ENCODE measurements at regions not wholly inside any gene's neighbourhood (a gene's known extent, or its start where the extent isn't known, plus 50 kb on each side); places are given as distances from the start of the nearest gene placed in this dataset.

DNA sequence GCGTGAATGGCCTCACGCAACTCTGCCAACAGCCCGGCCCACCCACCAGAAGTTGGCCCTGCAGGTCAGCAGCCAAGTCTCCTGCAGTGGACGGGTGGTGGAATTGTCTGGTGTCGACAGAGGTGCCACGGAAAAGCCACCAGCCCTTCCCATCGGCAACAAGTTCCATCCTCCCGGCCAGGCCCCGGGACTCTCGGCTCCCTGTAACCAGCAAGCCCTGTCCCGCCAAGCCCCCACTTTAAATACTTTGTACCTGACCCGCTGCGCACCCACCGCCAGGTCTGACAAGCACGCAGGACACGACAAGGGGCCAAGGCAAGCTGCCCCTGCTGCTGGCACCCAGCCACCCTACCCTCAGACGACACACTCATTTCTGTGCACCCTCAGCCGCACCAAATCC, 100.8 kb downstream of the RBFOX3 start:
- TF ChIP-seq EP300 (IDR thresholded peaks at IDR 0.05; ENCODE audit: borderline replicate concordance) (no peak), CEBPB (IDR thresholded peaks at IDR 0.05) (no peak), TAF1 (IDR thresholded peaks at IDR 0.05; ENCODE audit: low read depth) (no peak), NFIC (IDR thresholded peaks at IDR 0.05) (no peak), CREB1 (IDR thresholded peaks at IDR 0.05; ENCODE audit: low read depth) (no peak), RAD21 (IDR thresholded peaks at IDR 0.05; ENCODE audit: low read depth) (no peak), ZBTB7A (IDR thresholded peaks at IDR 0.05; ENCODE audit: low read depth) (no peak), TCF12 (IDR thresholded peaks at IDR 0.05; ENCODE audit: low read depth) (no peak), EGR1 (IDR thresholded peaks at IDR 0.05) (no peak)
- TF ChIP-seq, protein P1, sequence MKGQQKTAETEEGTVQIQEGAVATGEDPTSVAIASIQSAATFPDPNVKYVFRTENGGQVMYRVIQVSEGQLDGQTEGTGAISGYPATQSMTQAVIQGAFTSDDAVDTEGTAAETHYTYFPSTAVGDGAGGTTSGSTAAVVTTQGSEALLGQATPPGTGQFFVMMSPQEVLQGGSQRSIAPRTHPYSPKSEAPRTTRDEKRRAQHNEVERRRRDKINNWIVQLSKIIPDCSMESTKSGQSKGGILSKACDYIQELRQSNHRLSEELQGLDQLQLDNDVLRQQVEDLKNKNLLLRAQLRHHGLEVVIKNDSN (IDR thresholded peaks at IDR 0.05) = no peak
- TF ChIP-seq, protein P2, sequence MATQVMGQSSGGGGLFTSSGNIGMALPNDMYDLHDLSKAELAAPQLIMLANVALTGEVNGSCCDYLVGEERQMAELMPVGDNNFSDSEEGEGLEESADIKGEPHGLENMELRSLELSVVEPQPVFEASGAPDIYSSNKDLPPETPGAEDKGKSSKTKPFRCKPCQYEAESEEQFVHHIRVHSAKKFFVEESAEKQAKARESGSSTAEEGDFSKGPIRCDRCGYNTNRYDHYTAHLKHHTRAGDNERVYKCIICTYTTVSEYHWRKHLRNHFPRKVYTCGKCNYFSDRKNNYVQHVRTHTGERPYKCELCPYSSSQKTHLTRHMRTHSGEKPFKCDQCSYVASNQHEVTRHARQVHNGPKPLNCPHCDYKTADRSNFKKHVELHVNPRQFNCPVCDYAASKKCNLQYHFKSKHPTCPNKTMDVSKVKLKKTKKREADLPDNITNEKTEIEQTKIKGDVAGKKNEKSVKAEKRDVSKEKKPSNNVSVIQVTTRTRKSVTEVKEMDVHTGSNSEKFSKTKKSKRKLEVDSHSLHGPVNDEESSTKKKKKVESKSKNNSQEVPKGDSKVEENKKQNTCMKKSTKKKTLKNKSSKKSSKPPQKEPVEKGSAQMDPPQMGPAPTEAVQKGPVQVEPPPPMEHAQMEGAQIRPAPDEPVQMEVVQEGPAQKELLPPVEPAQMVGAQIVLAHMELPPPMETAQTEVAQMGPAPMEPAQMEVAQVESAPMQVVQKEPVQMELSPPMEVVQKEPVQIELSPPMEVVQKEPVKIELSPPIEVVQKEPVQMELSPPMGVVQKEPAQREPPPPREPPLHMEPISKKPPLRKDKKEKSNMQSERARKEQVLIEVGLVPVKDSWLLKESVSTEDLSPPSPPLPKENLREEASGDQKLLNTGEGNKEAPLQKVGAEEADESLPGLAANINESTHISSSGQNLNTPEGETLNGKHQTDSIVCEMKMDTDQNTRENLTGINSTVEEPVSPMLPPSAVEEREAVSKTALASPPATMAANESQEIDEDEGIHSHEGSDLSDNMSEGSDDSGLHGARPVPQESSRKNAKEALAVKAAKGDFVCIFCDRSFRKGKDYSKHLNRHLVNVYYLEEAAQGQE (IDR thresholded peaks at IDR 0.05; ENCODE audit: low read depth) = no peak
- TF ChIP-seq, protein P3, sequence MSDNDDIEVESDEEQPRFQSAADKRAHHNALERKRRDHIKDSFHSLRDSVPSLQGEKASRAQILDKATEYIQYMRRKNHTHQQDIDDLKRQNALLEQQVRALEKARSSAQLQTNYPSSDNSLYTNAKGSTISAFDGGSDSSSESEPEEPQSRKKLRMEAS (IDR thresholded peaks at IDR 0.05) = no peak
